ENCODE measurements at regions not wholly inside any gene's neighbourhood (a gene's known extent, or its start where the extent isn't known, plus 50 kb on each side); places are given as distances from the start of the nearest gene placed in this dataset.

GRCh38 chr3:159806412-159806811 lies 182.2 kb upstream of the IL12A start:
- H3K4me3 ChIP-seq (ENCODE audit: low read depth in 1 of 2, low read length in 2 of 2): no peak overlapping the region
- no peaks in the 10 kb centered on the region for H3K36me3 ChIP-seq (ENCODE audit: control insufficient read depth in 1 of 2, insufficient read depth in 2 of 2, low read length in 2 of 2)
- no peaks in the 10 kb centered on the region for H3K9me3 ChIP-seq (ENCODE audit: control insufficient read depth in 1 of 2, low read length in 2 of 2)
- no peak overlapping the region for H3K27ac ChIP-seq (ENCODE audit: low read depth, low read length)
- H3K27me3 ChIP-seq (ENCODE audit: control insufficient read depth in 1 of 2, insufficient read depth in 2 of 2, low read length in 2 of 2): no peaks in the 10 kb centered on the region
- H3K4me1 ChIP-seq (ENCODE audit: control insufficient read depth in 1 of 2, insufficient read depth in 2 of 2, low read length in 2 of 2): no peaks in the 10 kb centered on the region
- no peak overlapping the region for H3K9ac ChIP-seq (ENCODE audit: low read depth in 1 of 2, low read length in 2 of 2)

- H3K9ac ChIP-seq (ENCODE audit: low read depth in 1 of 2, low read length in 2 of 2): no peak overlapping the region
- no peaks in the 10 kb centered on the region for H3K27me3 ChIP-seq (ENCODE audit: control insufficient read depth in 1 of 2, insufficient read depth in 2 of 2, low read length in 2 of 2)
- no peak overlapping the region for H3K27ac ChIP-seq (ENCODE audit: low read depth, low read length)
- no peaks in the 10 kb centered on the region for H3K36me3 ChIP-seq (ENCODE audit: control insufficient read depth in 1 of 2, insufficient read depth in 2 of 2, low read length in 2 of 2)
- H3K4me3 ChIP-seq (ENCODE audit: low read depth in 1 of 2, low read length in 2 of 2): no peak overlapping the region
- H3K9me3 ChIP-seq (ENCODE audit: control insufficient read depth in 1 of 2, low read length in 2 of 2): no peaks in the 10 kb centered on the region
- H3K4me1 ChIP-seq (ENCODE audit: control insufficient read depth in 1 of 2, insufficient read depth in 2 of 2, low read length in 2 of 2): no peaks in the 10 kb centered on the region
These were observed 181.2 kb upstream of the IL12A start for GRCh38 chr3:159807137-159808040.

GRCh38 chr3:159813822-159814531 lies 174.7 kb upstream of the IL12A start:
- Histone ChIP-seq H3K9ac (ENCODE audit: low read depth in 1 of 2, low read length in 2 of 2) (no peak overlapping the region), H3K4me1 (ENCODE audit: control insufficient read depth in 1 of 2, insufficient read depth in 2 of 2, low read length in 2 of 2) (peaks cover 0 to 7% of the 10 kb centered on the region in 2 donors), H3K36me3 (ENCODE audit: control insufficient read depth in 1 of 2, insufficient read depth in 2 of 2, low read length in 2 of 2) (no peaks in the 10 kb centered on the region), H3K4me3 (ENCODE audit: low read depth in 1 of 2, low read length in 2 of 2) (no peak overlapping the region), H3K27me3 (ENCODE audit: control insufficient read depth in 1 of 2, insufficient read depth in 2 of 2, low read length in 2 of 2) (no peaks in the 10 kb centered on the region), H3K9me3 (ENCODE audit: control insufficient read depth in 1 of 2, low read length in 2 of 2) (no peaks in the 10 kb centered on the region), H3K27ac (ENCODE audit: low read depth, low read length) (no peak overlapping the region)

- Histone ChIP-seq H3K4me1 (ENCODE audit: control insufficient read depth in 1 of 2, insufficient read depth in 2 of 2, low read length in 2 of 2) (peaks cover 0 to 7% of the 10 kb centered on the region in 2 donors), H3K9ac (ENCODE audit: low read depth in 1 of 2, low read length in 2 of 2) (no peak overlapping the region), H3K4me3 (ENCODE audit: low read depth in 1 of 2, low read length in 2 of 2) (no peak overlapping the region), H3K27ac (ENCODE audit: low read depth, low read length) (no peak overlapping the region), H3K36me3 (ENCODE audit: control insufficient read depth in 1 of 2, insufficient read depth in 2 of 2, low read length in 2 of 2) (no peaks in the 10 kb centered on the region), H3K27me3 (ENCODE audit: control insufficient read depth in 1 of 2, insufficient read depth in 2 of 2, low read length in 2 of 2) (no peaks in the 10 kb centered on the region), H3K9me3 (ENCODE audit: control insufficient read depth in 1 of 2, low read length in 2 of 2) (no peaks in the 10 kb centered on the region)
These were observed 172.1 kb upstream of the IL12A start for GRCh38 chr3:159816512-159816911.

- no peak overlapping the region for H3K4me3 ChIP-seq (ENCODE audit: low read depth in 1 of 2, low read length in 2 of 2)
- H3K9ac ChIP-seq (ENCODE audit: low read depth in 1 of 2, low read length in 2 of 2): no peak overlapping the region
- H3K27ac ChIP-seq (ENCODE audit: low read depth, low read length): no peak overlapping the region
These were observed 171.5 kb upstream of the IL12A start for GRCh38 chr3:159817126-159817525.

GRCh38 chr3:159817571-159817970 lies 171.1 kb upstream of the IL12A start:
- Histone ChIP-seq H3K36me3 (ENCODE audit: control insufficient read depth in 1 of 2, insufficient read depth in 2 of 2, low read length in 2 of 2) (no peaks in the 10 kb centered on the region), H3K4me3 (ENCODE audit: low read depth in 1 of 2, low read length in 2 of 2) (no peak overlapping the region), H3K4me1 (ENCODE audit: control insufficient read depth in 1 of 2, insufficient read depth in 2 of 2, low read length in 2 of 2) (peaks cover 0 to 7% of the 10 kb centered on the region in 2 donors), H3K9me3 (ENCODE audit: control insufficient read depth in 1 of 2, low read length in 2 of 2) (no peaks in the 10 kb centered on the region), H3K9ac (ENCODE audit: low read depth in 1 of 2, low read length in 2 of 2) (no peak overlapping the region), H3K27ac (ENCODE audit: low read depth, low read length) (no peak overlapping the region), H3K27me3 (ENCODE audit: control insufficient read depth in 1 of 2, insufficient read depth in 2 of 2, low read length in 2 of 2) (no peaks in the 10 kb centered on the region)

More at GRCh38 chr3:159817126-159817525, 171.5 kb upstream of the IL12A start:
- Histone ChIP-seq H3K36me3 (ENCODE audit: control insufficient read depth in 1 of 2, insufficient read depth in 2 of 2, low read length in 2 of 2) (no peaks in the 10 kb centered on the region), H3K4me1 (ENCODE audit: control insufficient read depth in 1 of 2, insufficient read depth in 2 of 2, low read length in 2 of 2) (peaks cover 0 to 7% of the 10 kb centered on the region in 2 donors), H3K27me3 (ENCODE audit: control insufficient read depth in 1 of 2, insufficient read depth in 2 of 2, low read length in 2 of 2) (no peaks in the 10 kb centered on the region), H3K9me3 (ENCODE audit: control insufficient read depth in 1 of 2, low read length in 2 of 2) (no peaks in the 10 kb centered on the region)

GRCh38 chr3:159818399-159818798 lies 170.2 kb upstream of the IL12A start:
- Histone ChIP-seq H3K9ac (ENCODE audit: low read depth in 1 of 2, low read length in 2 of 2) (no peak overlapping the region), H3K4me1 (ENCODE audit: control insufficient read depth in 1 of 2, insufficient read depth in 2 of 2, low read length in 2 of 2) (peaks cover 0 to 7% of the 10 kb centered on the region in 2 donors), H3K4me3 (ENCODE audit: low read depth in 1 of 2, low read length in 2 of 2) (no peak overlapping the region), H3K27ac (ENCODE audit: low read depth, low read length) (no peak overlapping the region), H3K27me3 (ENCODE audit: control insufficient read depth in 1 of 2, insufficient read depth in 2 of 2, low read length in 2 of 2) (no peaks in the 10 kb centered on the region), H3K36me3 (ENCODE audit: control insufficient read depth in 1 of 2, insufficient read depth in 2 of 2, low read length in 2 of 2) (no peaks in the 10 kb centered on the region), H3K9me3 (ENCODE audit: control insufficient read depth in 1 of 2, low read length in 2 of 2) (no peaks in the 10 kb centered on the region)

GRCh38 chr3:159818997-159819500 lies 169.6 kb upstream of the IL12A start:
- H3K27ac ChIP-seq (ENCODE audit: low read depth, low read length): no peak overlapping the region
- no peaks in the 10 kb centered on the region for H3K27me3 ChIP-seq (ENCODE audit: control insufficient read depth in 1 of 2, insufficient read depth in 2 of 2, low read length in 2 of 2)
- no peak overlapping the region for H3K9ac ChIP-seq (ENCODE audit: low read depth in 1 of 2, low read length in 2 of 2)
- H3K9me3 ChIP-seq (ENCODE audit: control insufficient read depth in 1 of 2, low read length in 2 of 2): no peaks in the 10 kb centered on the region
- H3K36me3 ChIP-seq (ENCODE audit: control insufficient read depth in 1 of 2, insufficient read depth in 2 of 2, low read length in 2 of 2): no peaks in the 10 kb centered on the region
- H3K4me3 ChIP-seq (ENCODE audit: low read depth in 1 of 2, low read length in 2 of 2): no peak overlapping the region
- peaks cover 0 to 4% of the 10 kb centered on the region in 2 donors for H3K4me1 ChIP-seq (ENCODE audit: control insufficient read depth in 1 of 2, insufficient read depth in 2 of 2, low read length in 2 of 2)

GRCh38 chr3:159819676-159820075 lies 169.0 kb upstream of the IL12A start:
- Histone ChIP-seq H3K9me3 (ENCODE audit: control insufficient read depth in 1 of 2, low read length in 2 of 2) (no peaks in the 10 kb centered on the region), H3K27me3 (ENCODE audit: control insufficient read depth in 1 of 2, insufficient read depth in 2 of 2, low read length in 2 of 2) (no peaks in the 10 kb centered on the region), H3K4me3 (ENCODE audit: low read depth in 1 of 2, low read length in 2 of 2) (no peak overlapping the region), H3K27ac (ENCODE audit: low read depth, low read length) (no peak overlapping the region), H3K4me1 (ENCODE audit: control insufficient read depth in 1 of 2, insufficient read depth in 2 of 2, low read length in 2 of 2) (no peaks in the 10 kb centered on the region), H3K9ac (ENCODE audit: low read depth in 1 of 2, low read length in 2 of 2) (no peak overlapping the region), H3K36me3 (ENCODE audit: control insufficient read depth in 1 of 2, insufficient read depth in 2 of 2, low read length in 2 of 2) (no peaks in the 10 kb centered on the region)

- H3K27ac ChIP-seq (ENCODE audit: low read depth, low read length): no peak overlapping the region
These were observed 167.5 kb upstream of the IL12A start for GRCh38 chr3:159821110-159821509.

More at GRCh38 chr3:159821110-159821509, 167.5 kb upstream of the IL12A start:
- Histone ChIP-seq H3K36me3 (ENCODE audit: control insufficient read depth in 1 of 2, insufficient read depth in 2 of 2, low read length in 2 of 2) (no peaks in the 10 kb centered on the region), H3K9me3 (ENCODE audit: control insufficient read depth in 1 of 2, low read length in 2 of 2) (no peaks in the 10 kb centered on the region), H3K9ac (ENCODE audit: low read depth in 1 of 2, low read length in 2 of 2) (no peak overlapping the region), H3K4me1 (ENCODE audit: control insufficient read depth in 1 of 2, insufficient read depth in 2 of 2, low read length in 2 of 2) (no peaks in the 10 kb centered on the region), H3K4me3 (ENCODE audit: low read depth in 1 of 2, low read length in 2 of 2) (no peak overlapping the region), H3K27me3 (ENCODE audit: control insufficient read depth in 1 of 2, insufficient read depth in 2 of 2, low read length in 2 of 2) (no peaks in the 10 kb centered on the region)
